Glutamatergic neuron (in vitro differentiated cells): ENCODE measurements at regions not wholly inside any gene's neighbourhood (a gene's known extent, or its start where the extent isn't known, plus 50 kb on each side); places are given as distances from the start of the nearest gene placed in this dataset.

Source experiments
- DNase-seq: peaks from one replicate; pipeline ENCODE4 v3.0.0; 2022
- H3K27ac Mint-ChIP-seq: one replicate; pipeline ENCODE4 v1.8.0; 2020; ENCODE audit warnings: mild to moderate bottlenecking, mixed read lengths, inconsistent platforms; ENCODE audit not compliant: unreplicated experiment
- H3K27me3 Mint-ChIP-seq: one replicate; pipeline ENCODE4 v1.8.0; 2020; ENCODE audit warnings: mild to moderate bottlenecking, moderate library complexity, mixed read lengths, inconsistent platforms; ENCODE audit not compliant: unreplicated experiment
- H3K36me3 Mint-ChIP-seq: one replicate; pipeline ENCODE4 v1.8.0; 2020; ENCODE audit warnings: mild to moderate bottlenecking, mixed read lengths, inconsistent platforms; ENCODE audit not compliant: unreplicated experiment
- H3K4me1 Mint-ChIP-seq: one replicate; pipeline ENCODE4 v1.8.0; 2020; ENCODE audit warnings: mild to moderate bottlenecking, low read depth, mixed read lengths, inconsistent platforms; ENCODE audit not compliant: unreplicated experiment
- H3K4me3 Mint-ChIP-seq: one replicate; pipeline ENCODE4 v1.8.0; 2020; ENCODE audit warnings: mild to moderate bottlenecking, mixed read lengths, inconsistent platforms; ENCODE audit not compliant: unreplicated experiment
- H3K9me3 Mint-ChIP-seq: one replicate; pipeline ENCODE4 v1.8.0; 2020; ENCODE audit warnings: mild to moderate bottlenecking, moderate library complexity, mixed read lengths, inconsistent platforms; ENCODE audit not compliant: unreplicated experiment
- CTCF ChIP-seq: fragments of 200-600 bp; sonication (generic); IDR thresholded peaks from one replicate; pipeline ENCODE4 v1.5.0; 2021; ENCODE audit not compliant: partially characterized antibody, unreplicated experiment

GRCh38 chr6:112786801-112787200 is 439.7 kb downstream of the RFPL4B start:
- Mint-ChIP-seq H3K4me1 (no peaks in the 10 kb centered on the region), H3K36me3 (no peaks in the 10 kb centered on the region), H3K27ac (no peak overlapping the region), H3K4me3 (no peak overlapping the region), H3K27me3 (no peaks in the 10 kb centered on the region), H3K9me3 (peaks cover under 1% of the 10 kb centered on the region)
- TF ChIP-seq CTCF = no peak
- no peak for DNase-seq

GRCh38 chr6:112787371-112787770 is 440.2 kb downstream of the RFPL4B start:
- Mint-ChIP-seq H3K4me1 (no peaks in the 10 kb centered on the region), H3K4me3 (no peak overlapping the region), H3K27ac (no peak overlapping the region), H3K9me3 (peaks cover 1% of the 10 kb centered on the region), H3K27me3 (no peaks in the 10 kb centered on the region), H3K36me3 (no peaks in the 10 kb centered on the region)
- no peak for DNase-seq
- no peak for TF ChIP-seq CTCF

GRCh38 chr6:112795316-112795715 is 448.2 kb downstream of the RFPL4B start:
- H3K4me1 Mint-ChIP-seq = peaks cover 14% of the 10 kb centered on the region
- no peak overlapping the region for H3K27ac Mint-ChIP-seq
- H3K27me3 Mint-ChIP-seq = peaks cover 6% of the 10 kb centered on the region
- H3K36me3 Mint-ChIP-seq = peaks cover 6% of the 10 kb centered on the region
- DNase-seq = no peak
- TF ChIP-seq CTCF = no peak
- no peak overlapping the region for H3K4me3 Mint-ChIP-seq
- peaks cover 15% of the 10 kb centered on the region for H3K9me3 Mint-ChIP-seq

- Mint-ChIP-seq H3K4me3 (no peak overlapping the region), H3K9me3 (peaks cover 15% of the 10 kb centered on the region), H3K27ac (no peak overlapping the region), H3K27me3 (peaks cover 6% of the 10 kb centered on the region), H3K4me1 (peaks cover 14% of the 10 kb centered on the region), H3K36me3 (peaks cover 6% of the 10 kb centered on the region)
- no peak for TF ChIP-seq CTCF
- no peak for DNase-seq
Measured at GRCh38 chr6:112796712-112797111, 449.6 kb downstream of the RFPL4B start.

- no peak for TF ChIP-seq CTCF
- Mint-ChIP-seq H3K4me3 (no peak overlapping the region), H3K27me3 (peaks cover 6% of the 10 kb centered on the region), H3K9me3 (peaks cover 13% of the 10 kb centered on the region), H3K27ac (no peak overlapping the region), H3K36me3 (no peaks in the 10 kb centered on the region), H3K4me1 (peaks cover 14% of the 10 kb centered on the region)
- DNase-seq = no peak
Measured at GRCh38 chr6:112799889-112800288, 452.8 kb downstream of the RFPL4B start.
